HEK293T (cell line): ENCODE measurements at regions not wholly inside any gene's neighbourhood (a gene's known extent, or its start where the extent isn't known, plus 50 kb on each side); places are given as distances from the start of the nearest gene placed in this dataset.

ENCODE experiments used
- CTCF ChIA-PET: fragments of 350-600 bp; formaldehyde crosslinking; extraction: SDS; loops from one replicate; lab custom pipeline; 2021; ENCODE audit warnings: antibody characterized with exemption, inconsistent platforms; lab: Yijun Ruan, JAX
- POLR2A ChIA-PET: fragments of 350-600 bp; formaldehyde crosslinking; extraction: SDS; loops from one replicate; lab custom pipeline; 2020; ENCODE audit warnings: antibody characterized with exemption, inconsistent platforms; lab: Yijun Ruan, JAX
- DNase-seq: peaks from one replicate; pipeline ENCODE4 v3.0.0; 2012; ENCODE audit warnings: mixed read lengths; ENCODE audit errors: extremely low spot score
- ARNT ChIP-seq: fragments of 450-650 bp; IDR thresholded peaks from 2 replicates; pipeline ENCODE4 v1.6.1; 2017; ENCODE audit warnings: mild to moderate bottlenecking
- BHLHE40 ChIP-seq: fragments of 450-650 bp; IDR thresholded peaks from 2 replicates; pipeline ENCODE4 v1.6.1; 2016; ENCODE audit warnings: mild to moderate bottlenecking, moderate library complexity, borderline replicate concordance
- CTBP1 ChIP-seq: fragments of 450-650 bp; IDR thresholded peaks from 2 replicates; pipeline ENCODE4 v1.6.1; 2016; ENCODE audit warnings: borderline replicate concordance
- ELF4 ChIP-seq: fragments of 450-650 bp; IDR thresholded peaks from 2 replicates; pipeline ENCODE4 v1.6.1; 2017; ENCODE audit warnings: antibody characterized with exemption
- FOXA1 ChIP-seq: fragments of 450-650 bp; IDR thresholded peaks from 2 replicates; pipeline ENCODE4 v1.6.1; 2016; ENCODE audit warnings: mild to moderate bottlenecking
- FOXK2 ChIP-seq: fragments of 450-650 bp; IDR thresholded peaks from 2 replicates; pipeline ENCODE4 v1.6.1; 2016; ENCODE audit warnings: mild to moderate bottlenecking
- FOXM1 ChIP-seq: fragments of 450-650 bp; IDR thresholded peaks from 2 replicates; pipeline ENCODE4 v1.6.1; 2017; ENCODE audit warnings: mild to moderate bottlenecking, borderline replicate concordance
- HDGF ChIP-seq: fragments of 450-650 bp; IDR thresholded peaks from 2 replicates; pipeline ENCODE4 v1.6.1; 2017; ENCODE audit warnings: antibody characterized with exemption, borderline replicate concordance
- L3MBTL2 ChIP-seq: fragments of 450-650 bp; conservative IDR thresholded peaks from 2 replicates; pipeline ENCODE4 v1.6.1; 2016; ENCODE audit warnings: mild to moderate bottlenecking
- LEF1 ChIP-seq: fragments of 450-650 bp; IDR thresholded peaks from 2 replicates; pipeline ENCODE4 v1.6.1; 2017; ENCODE audit warnings: mild to moderate bottlenecking, borderline replicate concordance
- NFRKB ChIP-seq: fragments of 450-650 bp; IDR thresholded peaks from 2 replicates; pipeline ENCODE4 v1.6.1; 2016; ENCODE audit warnings: mild to moderate bottlenecking, moderate library complexity
- PKNOX1 ChIP-seq: fragments of 450-650 bp; IDR thresholded peaks from 2 replicates; pipeline ENCODE4 v1.6.1; 2016
- SP1 ChIP-seq: fragments of 450-650 bp; IDR thresholded peaks from 2 replicates; pipeline ENCODE4 v1.6.1; 2017
- SUZ12 ChIP-seq: fragments of 450-650 bp; IDR thresholded peaks from 2 replicates; pipeline ENCODE4 v1.6.1; 2016; ENCODE audit warnings: mild to moderate bottlenecking
- TARDBP ChIP-seq: fragments of 450-650 bp; IDR thresholded peaks from 2 replicates; pipeline ENCODE4 v1.6.1; 2016
- ZNF384 ChIP-seq: fragments of 450-650 bp; IDR thresholded peaks from 2 replicates; pipeline ENCODE4 v1.6.1; 2016

GRCh38 chr6:147986846-147987245 lies 355.8 kb upstream of the SASH1 start:
- no peak for TF ChIP-seq FOXM1
- no peak for DNase-seq
- ChIA-PET CTCF (no interaction called here), POLR2A (no interaction called here)

GRCh38 chr6:147990159-147990558 lies 352.5 kb upstream of the SASH1 start:
- no peak for DNase-seq
- CTCF ChIA-PET: no interaction called here
- no peak for TF ChIP-seq FOXA1
- TF ChIP-seq NFRKB: no peak
- TF ChIP-seq LEF1: no peak
- no peak for TF ChIP-seq BHLHE40
- no peak for TF ChIP-seq CTBP1
- TF ChIP-seq FOXM1: no peak
- TF ChIP-seq TARDBP: no peak
- TF ChIP-seq ELF4: no peak
- no peak for TF ChIP-seq FOXK2
- no peak for TF ChIP-seq ZNF384
- TF ChIP-seq SP1: no peak
- TF ChIP-seq HDGF: no peak
- TF ChIP-seq SUZ12: no peak
- no peak for TF ChIP-seq PKNOX1
- POLR2A ChIA-PET: no interaction called here

GRCh38 chr6:147991961-147992360 lies 350.7 kb upstream of the SASH1 start:
- CTCF ChIA-PET: no interaction called here
- DNase-seq: no peak
- POLR2A ChIA-PET: no interaction called here

GRCh38 chr6:147999001-147999540 lies 343.6 kb upstream of the SASH1 start:
- ChIA-PET CTCF (no interaction called here), POLR2A (no interaction called here)
- no peak for DNase-seq
- TF ChIP-seq HDGF: no peak
- TF ChIP-seq TARDBP: no peak
- no peak for TF ChIP-seq ARNT
- TF ChIP-seq SUZ12: no peak
- TF ChIP-seq FOXA1: no peak
- no peak for TF ChIP-seq FOXM1
- TF ChIP-seq NFRKB: no peak
- TF ChIP-seq L3MBTL2: no peak
- no peak for TF ChIP-seq ELF4
- no peak for TF ChIP-seq PKNOX1
- TF ChIP-seq LEF1: no peak
- no peak for TF ChIP-seq CTBP1
- TF ChIP-seq BHLHE40: no peak
- no peak for TF ChIP-seq FOXK2

More at GRCh38 chr6:147991961-147992360, 350.7 kb upstream of the SASH1 start:
- no peak for TF ChIP-seq FOXM1
- no peak for TF ChIP-seq LEF1
- no peak for TF ChIP-seq FOXK2
- TF ChIP-seq SUZ12: no peak
- no peak for TF ChIP-seq PKNOX1
- no peak for TF ChIP-seq BHLHE40
- TF ChIP-seq FOXA1: no peak
- no peak for TF ChIP-seq ELF4
- TF ChIP-seq NFRKB: no peak
- TF ChIP-seq ARNT: no peak
- TF ChIP-seq SP1: no peak
- no peak for TF ChIP-seq TARDBP
- TF ChIP-seq HDGF: no peak
- no peak for TF ChIP-seq ZNF384
- no peak for TF ChIP-seq CTBP1
- TF ChIP-seq L3MBTL2: no peak

- ChIA-PET POLR2A (no interaction called here), CTCF (no interaction called here)
- TF ChIP-seq BHLHE40 (no peak), TARDBP (no peak), SP1 (no peak), NFRKB (no peak), HDGF (no peak), SUZ12 (no peak), FOXM1 (no peak), PKNOX1 (no peak), LEF1 (no peak), ZNF384 (no peak), FOXA1 (no peak), ELF4 (no peak), CTBP1 (no peak), ARNT (no peak), FOXK2 (no peak), L3MBTL2 (no peak)
- no peak for DNase-seq
Observed at GRCh38 chr6:148001844-148002642, 340.6 kb upstream of the SASH1 start.
